22Rv1 (cell line): ENCODE measurements at regions not wholly inside any gene's neighbourhood (a gene's known extent, or its start where the extent isn't known, plus 50 kb on each side); places are given as distances from the start of the nearest gene placed in this dataset.

Experiments used
- H3K27ac ChIP-seq: fragments of 450-650 bp; 2 replicates; pipeline ENCODE4 v1.5.1; 2017
- ZFX ChIP-seq: fragments of 450-650 bp; IDR thresholded peaks from 2 replicates; pipeline ENCODE4 v1.6.1; 2017; ENCODE audit warnings: antibody characterized with exemption, borderline replicate concordance
- TF ChIP-seq, protein P1 (sequence below): fragments of 450-650 bp; IDR thresholded peaks from 2 replicates; pipeline ENCODE4 v1.5.1; 2017; ENCODE audit warnings: mild to moderate bottlenecking

DNA sequence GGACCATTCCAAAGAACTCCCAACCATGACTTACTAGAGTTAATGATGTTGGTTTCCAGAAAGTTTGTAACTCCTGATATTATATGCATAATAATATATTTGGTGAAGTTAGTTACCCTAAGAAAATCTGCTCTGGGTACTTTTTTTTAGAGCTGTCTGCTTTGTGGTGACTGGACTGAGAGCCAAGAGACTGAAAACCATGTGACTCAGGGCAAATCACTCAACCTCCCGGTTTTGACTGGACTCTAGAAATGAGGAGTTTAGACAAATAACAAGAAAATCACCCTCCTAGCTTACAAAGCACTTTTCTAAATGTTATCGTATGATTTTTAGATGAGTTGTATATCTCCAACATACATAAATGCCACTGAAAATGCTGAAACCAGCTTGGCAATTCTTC is 138.3 kb upstream of the RND3 start:
- H3K27ac ChIP-seq: no peak overlapping the region
- TF ChIP-seq ZFX: no peak
- TF ChIP-seq, protein P1, sequence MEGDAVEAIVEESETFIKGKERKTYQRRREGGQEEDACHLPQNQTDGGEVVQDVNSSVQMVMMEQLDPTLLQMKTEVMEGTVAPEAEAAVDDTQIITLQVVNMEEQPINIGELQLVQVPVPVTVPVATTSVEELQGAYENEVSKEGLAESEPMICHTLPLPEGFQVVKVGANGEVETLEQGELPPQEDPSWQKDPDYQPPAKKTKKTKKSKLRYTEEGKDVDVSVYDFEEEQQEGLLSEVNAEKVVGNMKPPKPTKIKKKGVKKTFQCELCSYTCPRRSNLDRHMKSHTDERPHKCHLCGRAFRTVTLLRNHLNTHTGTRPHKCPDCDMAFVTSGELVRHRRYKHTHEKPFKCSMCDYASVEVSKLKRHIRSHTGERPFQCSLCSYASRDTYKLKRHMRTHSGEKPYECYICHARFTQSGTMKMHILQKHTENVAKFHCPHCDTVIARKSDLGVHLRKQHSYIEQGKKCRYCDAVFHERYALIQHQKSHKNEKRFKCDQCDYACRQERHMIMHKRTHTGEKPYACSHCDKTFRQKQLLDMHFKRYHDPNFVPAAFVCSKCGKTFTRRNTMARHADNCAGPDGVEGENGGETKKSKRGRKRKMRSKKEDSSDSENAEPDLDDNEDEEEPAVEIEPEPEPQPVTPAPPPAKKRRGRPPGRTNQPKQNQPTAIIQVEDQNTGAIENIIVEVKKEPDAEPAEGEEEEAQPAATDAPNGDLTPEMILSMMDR: no peak

DNA sequence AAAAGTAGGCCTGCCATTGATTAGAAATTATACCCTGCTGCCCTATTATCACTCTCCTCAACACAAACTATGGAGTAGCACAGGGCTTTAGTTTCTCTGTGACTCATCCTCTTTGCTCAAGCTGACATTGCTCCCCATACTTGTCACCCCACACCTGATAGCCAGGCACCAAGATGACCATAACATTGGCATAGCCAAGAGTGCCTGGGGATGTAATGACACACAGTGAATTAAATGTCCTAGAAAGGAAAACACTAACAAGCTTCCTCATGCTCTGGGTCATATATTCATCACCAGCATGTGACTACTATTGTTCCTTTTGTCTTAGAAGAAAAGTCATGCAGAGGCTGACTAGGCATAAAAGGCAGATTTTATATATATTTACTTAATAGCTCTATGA is 137.8 kb upstream of the RND3 start:
- H3K27ac ChIP-seq: no peak overlapping the region
- TF ChIP-seq ZFX: no peak
- TF ChIP-seq, protein P1: no peak

DNA sequence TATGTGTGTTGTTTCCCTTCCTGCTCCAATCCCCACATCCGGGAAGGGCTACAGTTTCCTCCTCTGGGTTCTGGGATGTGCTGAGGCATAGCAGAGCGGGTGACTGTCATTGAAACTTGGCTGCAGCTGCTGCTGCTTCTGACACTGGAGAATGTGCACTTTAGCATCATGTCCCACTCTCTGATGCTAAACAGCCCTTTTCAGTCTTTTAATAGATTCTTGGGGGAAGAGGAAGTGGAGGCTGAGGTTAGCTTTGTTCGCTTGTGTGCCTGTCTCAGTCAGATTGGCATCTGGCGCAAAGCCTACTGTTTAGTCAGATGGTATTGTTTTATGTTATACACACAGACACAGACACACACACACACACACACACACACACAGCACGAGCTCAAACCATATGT is 136.5 kb upstream of the RND3 start:
- H3K27ac ChIP-seq: no peak overlapping the region
- no peak for TF ChIP-seq ZFX
- TF ChIP-seq, protein P1: no peak

DNA sequence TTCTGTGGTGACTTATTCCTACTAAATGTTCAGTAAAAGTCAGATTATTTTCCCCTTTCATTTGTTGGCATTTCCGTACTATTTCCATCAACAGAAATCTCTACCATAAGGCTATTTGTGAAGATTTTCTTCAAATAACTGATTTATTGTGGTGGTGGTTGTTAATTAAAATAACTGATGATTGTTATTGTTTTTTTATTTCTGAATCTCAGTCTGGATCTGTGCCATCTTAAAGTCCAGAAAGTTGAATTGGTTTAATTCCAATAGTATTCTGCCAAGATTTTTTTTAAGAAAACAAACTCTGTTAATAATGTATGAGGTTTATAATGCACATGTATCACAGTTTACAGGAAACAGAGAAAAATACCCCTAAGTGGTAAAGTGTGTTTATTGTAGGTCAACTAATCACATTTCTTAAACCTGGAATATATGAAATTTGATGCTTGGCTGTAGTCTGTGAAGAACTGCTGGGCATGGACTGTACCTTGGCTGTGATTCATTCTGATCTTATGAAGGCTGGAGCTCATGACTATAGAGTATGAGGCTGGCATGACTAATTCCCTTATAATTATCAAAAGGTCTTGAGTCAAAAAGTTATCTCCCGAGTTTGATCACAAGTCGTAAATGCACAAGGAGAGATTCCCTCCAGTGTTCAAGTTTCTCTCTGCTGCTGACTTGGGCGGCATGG is 134.2 kb upstream of the RND3 start:
- TF ChIP-seq, protein P1: no peak
- TF ChIP-seq ZFX: no peak
- no peak overlapping the region for H3K27ac ChIP-seq

DNA sequence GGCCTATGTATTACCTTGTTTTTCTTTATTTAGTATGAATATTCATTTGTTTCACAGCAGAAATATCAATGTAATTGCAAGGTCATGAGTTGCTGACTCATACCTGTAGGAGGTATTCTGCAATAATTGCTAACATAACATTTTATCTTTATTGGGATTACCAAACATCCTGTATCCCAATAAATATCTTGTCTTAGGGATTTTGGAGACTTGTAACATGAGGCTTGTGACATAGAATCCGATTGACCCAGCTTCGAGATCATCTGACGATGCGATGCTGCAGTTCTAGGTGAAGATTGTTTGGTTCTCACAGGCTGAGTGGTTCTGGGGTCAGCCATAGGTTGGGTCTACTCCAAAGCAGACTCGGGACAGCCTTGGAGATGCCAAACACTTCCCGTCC is 133.4 kb upstream of the RND3 start:
- H3K27ac ChIP-seq: no peak overlapping the region
- TF ChIP-seq, protein P1: no peak
- TF ChIP-seq ZFX: no peak

DNA sequence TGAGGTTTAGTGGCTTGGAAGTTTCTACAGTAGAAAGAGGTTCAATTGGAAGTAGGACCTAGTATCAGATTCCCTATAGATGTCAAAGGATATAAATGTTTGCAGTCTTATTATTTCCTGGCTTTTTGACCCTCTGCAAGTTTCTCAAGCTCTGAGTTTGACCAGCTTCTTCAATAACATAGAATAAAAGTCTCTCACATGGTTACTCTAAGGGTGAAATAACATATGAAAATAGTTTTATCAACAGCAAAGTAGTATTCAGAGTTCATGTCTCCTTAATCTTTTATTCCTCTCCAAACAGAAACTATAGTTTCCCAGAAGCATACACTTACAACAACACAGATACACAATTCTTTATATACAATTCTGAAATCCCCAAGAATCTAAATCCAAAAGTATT is 132.9 kb upstream of the RND3 start:
- H3K27ac ChIP-seq: no peak overlapping the region
- TF ChIP-seq ZFX: no peak
- TF ChIP-seq, protein P1: no peak

DNA sequence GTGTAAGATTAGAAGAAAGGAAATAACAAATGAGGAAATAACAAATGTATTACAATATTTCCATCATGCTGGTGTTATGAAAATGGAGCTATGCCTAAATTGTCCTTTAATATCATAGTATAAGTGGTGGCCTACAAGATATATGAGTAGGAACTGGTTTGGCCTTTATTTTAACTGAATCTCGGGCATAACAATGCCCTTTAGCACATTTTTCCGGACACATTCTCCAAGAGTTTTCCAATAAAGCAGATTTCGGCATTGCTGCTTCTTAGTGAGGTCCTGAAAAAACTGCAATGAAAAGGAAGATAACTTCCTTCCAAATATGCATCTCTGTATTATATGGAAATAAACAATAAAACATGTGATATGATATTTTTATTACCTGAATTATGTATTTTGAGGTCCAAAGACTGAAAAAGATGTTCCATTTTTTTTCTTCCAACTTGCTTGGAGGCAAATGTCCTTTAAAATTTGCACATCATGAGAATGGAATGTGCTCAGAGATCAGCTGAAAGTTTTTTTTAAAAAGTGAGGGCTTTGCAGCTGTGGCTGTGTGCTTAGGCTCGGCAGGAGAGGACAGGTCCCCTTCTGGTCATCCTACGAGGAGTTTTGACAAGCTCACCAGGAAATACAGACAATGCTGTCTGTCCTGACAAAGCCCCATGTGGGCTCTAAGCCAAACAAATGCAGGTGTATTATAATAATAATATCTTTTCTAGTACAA is 132.3 kb upstream of the RND3 start:
- TF ChIP-seq ZFX: no peak
- TF ChIP-seq, protein P1: no peak
- H3K27ac ChIP-seq: no peak overlapping the region
